HepG2 (cell line): ENCODE measurements at regions not wholly inside any gene's neighbourhood (a gene's known extent, or its start where the extent isn't known, plus 50 kb on each side); places are given as distances from the start of the nearest gene placed in this dataset.

Experiments used
- FOSL1 ChIP-seq: sonication (generic); formaldehyde crosslinking; IDR thresholded peaks from 2 replicates; pipeline ENCODE4 v1.9.0; 2021; ENCODE audit warnings: missing genetic modification reagents, borderline replicate concordance
- FOSL2 ChIP-seq: sonication (generic); formaldehyde crosslinking; IDR thresholded peaks from 2 replicates; pipeline ENCODE4 v1.4.0; 2020; ENCODE audit warnings: missing genetic modification reagents
- FOXP4 ChIP-seq: sonication (generic); formaldehyde crosslinking; IDR thresholded peaks from 2 replicates; pipeline ENCODE4 v1.4.0; 2020; ENCODE audit warnings: missing genetic modification reagents
- MIXL1 ChIP-seq: IDR thresholded peaks from 2 replicates; pipeline ENCODE4 v1.6.1; 2016
- SMC3 ChIP-seq: IDR thresholded peaks from 2 replicates; pipeline ENCODE4 v1.6.1; 2011; ENCODE audit warnings: low read length, improper control_type of control experiment
- SOX6 ChIP-seq, 2 experiments: fragments of 450-650 bp in 1 of 2; sonication (generic) in 1 of 2; formaldehyde crosslinking in 1 of 2; IDR thresholded peaks; 2 replicates each; pipeline versions ENCODE4 v1.4.0 to v1.6.1; 2017 to 2020; ENCODE audit warnings: antibody characterized with exemption in 1 of 2, mild to moderate bottlenecking in 1 of 2, missing genetic modification reagents in 1 of 2
- TGIF2 ChIP-seq: IDR thresholded peaks from 2 replicates; pipeline ENCODE4 v1.6.1; 2016; ENCODE audit warnings: control low read depth, missing compliant biosample characterization
- ZKSCAN5 ChIP-seq: sonication (generic); formaldehyde crosslinking; IDR thresholded peaks from 2 replicates; pipeline ENCODE4 v1.5.1; 2020; ENCODE audit warnings: mild to moderate bottlenecking, missing genetic modification reagents
- ZNF510 ChIP-seq: sonication (generic); formaldehyde crosslinking; IDR thresholded peaks from 2 replicates; pipeline ENCODE4 v1.4.0; 2020; ENCODE audit warnings: low read depth, mild to moderate bottlenecking, missing genetic modification reagents
- ZNF703 ChIP-seq: sonication (generic); formaldehyde crosslinking; IDR thresholded peaks from 2 replicates; pipeline ENCODE4 v1.5.1; 2020; ENCODE audit warnings: missing genetic modification reagents, mild to moderate bottlenecking, moderate library complexity, borderline replicate concordance
- ZNF713 ChIP-seq: sonication (generic); formaldehyde crosslinking; IDR thresholded peaks from 2 replicates; pipeline ENCODE4 v1.4.0; 2020; ENCODE audit warnings: mild to moderate bottlenecking, missing genetic modification reagents
- TF ChIP-seq, protein P1 (sequence below): sonication (generic); formaldehyde crosslinking; IDR thresholded peaks from 2 replicates; pipeline ENCODE4 v1.5.0; 2020; ENCODE audit warnings: missing genetic modification reagents, mild to moderate bottlenecking, borderline replicate concordance
- TF ChIP-seq, protein P2 (sequence below): IDR thresholded peaks from 2 replicates; pipeline ENCODE4 v1.4.0; 2020; ENCODE audit warnings: mild to moderate bottlenecking, missing genetic modification reagents

- TF ChIP-seq, protein P1, sequence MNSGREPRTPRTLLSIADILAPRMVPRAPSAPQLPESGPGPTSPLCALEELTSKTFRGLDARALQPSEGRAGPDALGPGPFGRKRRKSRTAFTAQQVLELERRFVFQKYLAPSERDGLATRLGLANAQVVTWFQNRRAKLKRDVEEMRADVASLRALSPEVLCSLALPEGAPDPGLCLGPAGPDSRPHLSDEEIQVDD, result no peak
- TF ChIP-seq MIXL1 (CRISPR knock-in tag), result 0 out of 2 replicates have a peak, but pooled peaks have one; percentile 30
- no peak for TF ChIP-seq ZNF510
- no peak for TF ChIP-seq FOSL1
- TF ChIP-seq ZNF703 (CRISPR knock-in tag), result no peak
- no peak for TF ChIP-seq SOX6 (IDR thresholded peaks at IDR 0.05)
- TF ChIP-seq SOX6 (CRISPR knock-in tag; IDR thresholded peaks at IDR 0.05), result 0 out of 2 replicates have a peak, but pooled peaks have one; percentile 24
- TF ChIP-seq FOXP4 (CRISPR knock-in tag), result 0 out of 2 replicates have a peak, but pooled peaks have one; percentile 11
- TF ChIP-seq, protein P2, sequence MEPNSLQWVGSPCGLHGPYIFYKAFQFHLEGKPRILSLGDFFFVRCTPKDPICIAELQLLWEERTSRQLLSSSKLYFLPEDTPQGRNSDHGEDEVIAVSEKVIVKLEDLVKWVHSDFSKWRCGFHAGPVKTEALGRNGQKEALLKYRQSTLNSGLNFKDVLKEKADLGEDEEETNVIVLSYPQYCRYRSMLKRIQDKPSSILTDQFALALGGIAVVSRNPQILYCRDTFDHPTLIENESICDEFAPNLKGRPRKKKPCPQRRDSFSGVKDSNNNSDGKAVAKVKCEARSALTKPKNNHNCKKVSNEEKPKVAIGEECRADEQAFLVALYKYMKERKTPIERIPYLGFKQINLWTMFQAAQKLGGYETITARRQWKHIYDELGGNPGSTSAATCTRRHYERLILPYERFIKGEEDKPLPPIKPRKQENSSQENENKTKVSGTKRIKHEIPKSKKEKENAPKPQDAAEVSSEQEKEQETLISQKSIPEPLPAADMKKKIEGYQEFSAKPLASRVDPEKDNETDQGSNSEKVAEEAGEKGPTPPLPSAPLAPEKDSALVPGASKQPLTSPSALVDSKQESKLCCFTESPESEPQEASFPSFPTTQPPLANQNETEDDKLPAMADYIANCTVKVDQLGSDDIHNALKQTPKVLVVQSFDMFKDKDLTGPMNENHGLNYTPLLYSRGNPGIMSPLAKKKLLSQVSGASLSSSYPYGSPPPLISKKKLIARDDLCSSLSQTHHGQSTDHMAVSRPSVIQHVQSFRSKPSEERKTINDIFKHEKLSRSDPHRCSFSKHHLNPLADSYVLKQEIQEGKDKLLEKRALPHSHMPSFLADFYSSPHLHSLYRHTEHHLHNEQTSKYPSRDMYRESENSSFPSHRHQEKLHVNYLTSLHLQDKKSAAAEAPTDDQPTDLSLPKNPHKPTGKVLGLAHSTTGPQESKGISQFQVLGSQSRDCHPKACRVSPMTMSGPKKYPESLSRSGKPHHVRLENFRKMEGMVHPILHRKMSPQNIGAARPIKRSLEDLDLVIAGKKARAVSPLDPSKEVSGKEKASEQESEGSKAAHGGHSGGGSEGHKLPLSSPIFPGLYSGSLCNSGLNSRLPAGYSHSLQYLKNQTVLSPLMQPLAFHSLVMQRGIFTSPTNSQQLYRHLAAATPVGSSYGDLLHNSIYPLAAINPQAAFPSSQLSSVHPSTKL, result peak; percentile 12; the same call in 1 of the 2 replicates
- peak; percentile 74 for TF ChIP-seq SMC3
- TF ChIP-seq ZNF713 (CRISPR knock-in tag), result 0 out of 2 replicates have a peak, but pooled peaks have one; percentile 32
- no peak for TF ChIP-seq TGIF2 (CRISPR knock-in tag)
- TF ChIP-seq ZKSCAN5 (CRISPR knock-in tag), result no peak
- TF ChIP-seq FOSL2 (CRISPR knock-in tag), result peak; percentile 18; the same call in 1 of the 2 replicates
These were observed 206.9 kb downstream of the IBTK start (continued) for GRCh38 chr6:82040405-82041221.
